IPS-NIHi7 (cell line): ENCODE measurements at regions not wholly inside any gene's neighbourhood (a gene's known extent, or its start where the extent isn't known, plus 50 kb on each side); places are given as distances from the start of the nearest gene placed in this dataset.

ENCODE experiments used
- DNase-seq: peaks from one replicate; pipeline ENCODE4 v3.0.0; 2012; ENCODE audit warnings: mixed read lengths; ENCODE audit errors: extremely low spot score

GRCh38 chr2:187136646-187137045 lies 287.7 kb upstream of the ZSWIM2 start:
- no peak for DNase-seq

DNA sequence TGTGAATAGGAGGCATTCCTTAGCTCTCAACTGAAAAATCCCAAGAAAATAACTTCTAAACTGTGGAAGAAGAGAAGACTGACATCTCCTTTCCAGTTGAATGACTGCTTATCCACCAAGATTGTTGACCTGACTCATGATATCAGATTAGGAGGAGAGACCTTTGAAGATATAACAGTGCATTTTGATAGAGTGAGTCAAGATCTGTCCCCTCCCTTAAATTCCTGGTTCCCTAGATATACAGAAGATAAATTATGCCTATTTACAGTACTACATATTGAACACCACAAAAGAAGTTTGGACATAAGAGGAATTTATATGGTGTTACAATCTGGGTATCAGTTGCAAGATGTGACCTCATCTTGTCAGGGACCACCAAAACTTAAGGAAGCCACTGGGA lies 285.3 kb upstream of the ZSWIM2 start:
- no peak for DNase-seq

GRCh38 chr2:187129868-187130267 lies 280.9 kb upstream of the ZSWIM2 start:
- DNase-seq: no peak

- DNase-seq: no peak
Measured at GRCh38 chr2:187129306-187129705, 280.3 kb upstream of the ZSWIM2 start.

GRCh38 chr2:187126247-187127005 lies 277.5 kb upstream of the ZSWIM2 start:
- no peak for DNase-seq

DNA sequence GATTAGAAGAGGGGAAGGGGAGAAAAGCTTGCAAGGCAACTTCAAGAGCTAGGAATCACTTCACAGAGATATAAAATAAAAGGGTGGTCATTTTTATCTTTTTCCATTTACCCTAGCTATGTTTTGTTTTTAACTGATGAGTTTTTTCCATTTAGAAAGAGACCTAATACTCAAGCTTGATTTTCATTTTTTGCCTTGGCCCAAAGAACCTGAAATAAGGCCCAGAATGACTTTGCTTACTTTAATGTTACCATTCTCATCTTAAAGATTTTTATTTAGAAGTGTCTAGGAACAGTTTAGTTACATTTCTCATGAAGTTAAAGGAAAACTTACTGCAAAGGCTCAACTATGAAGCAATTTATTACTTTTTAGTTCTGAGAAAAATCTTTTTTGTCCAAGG lies 276.3 kb upstream of the ZSWIM2 start:
- no peak for DNase-seq

- DNase-seq: no peak
Measured at GRCh38 chr2:187124529-187124928, 275.6 kb upstream of the ZSWIM2 start.

GRCh38 chr2:187118331-187119099 lies 269.5 kb upstream of the ZSWIM2 start:
- DNase-seq: no peak

DNA sequence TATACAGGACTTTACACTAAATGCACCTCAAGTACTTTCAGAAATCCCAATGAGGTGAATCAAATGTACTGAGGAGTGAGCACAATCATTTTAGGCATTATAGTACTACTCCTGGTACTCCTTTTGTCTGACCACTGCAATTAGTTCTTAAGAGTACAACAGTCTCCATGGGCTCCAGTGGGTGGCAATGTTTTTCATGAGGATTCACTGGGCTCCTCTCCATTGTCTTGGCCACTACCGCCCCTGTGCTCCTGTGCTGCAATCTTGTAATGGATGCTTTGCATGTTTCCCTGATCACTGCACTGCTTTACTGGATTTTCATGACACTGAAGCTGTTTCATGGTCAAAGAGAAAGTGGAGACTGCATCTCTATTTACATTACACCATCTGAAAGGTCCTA lies 268.5 kb upstream of the ZSWIM2 start:
- DNase-seq: peak; percentile 43

DNA sequence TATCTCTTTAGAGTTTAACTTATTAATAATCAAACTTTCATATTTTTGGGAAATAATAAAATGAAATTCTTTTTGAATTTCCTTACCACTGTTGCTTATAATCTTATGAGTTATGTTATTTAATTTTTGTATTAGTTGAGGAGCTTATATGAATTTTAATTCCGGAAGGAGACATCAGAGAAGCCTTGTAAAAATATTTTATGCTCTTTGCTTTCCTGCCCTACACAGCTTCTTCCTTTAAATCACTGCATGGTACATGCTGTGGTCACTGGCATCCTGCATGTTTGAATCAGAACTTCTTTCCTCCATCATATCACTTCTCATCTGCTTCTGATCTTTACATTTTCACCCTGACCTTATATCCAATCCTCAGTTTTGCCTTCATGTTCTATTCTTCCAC lies 266.7 kb upstream of the ZSWIM2 start:
- no peak for DNase-seq

DNA sequence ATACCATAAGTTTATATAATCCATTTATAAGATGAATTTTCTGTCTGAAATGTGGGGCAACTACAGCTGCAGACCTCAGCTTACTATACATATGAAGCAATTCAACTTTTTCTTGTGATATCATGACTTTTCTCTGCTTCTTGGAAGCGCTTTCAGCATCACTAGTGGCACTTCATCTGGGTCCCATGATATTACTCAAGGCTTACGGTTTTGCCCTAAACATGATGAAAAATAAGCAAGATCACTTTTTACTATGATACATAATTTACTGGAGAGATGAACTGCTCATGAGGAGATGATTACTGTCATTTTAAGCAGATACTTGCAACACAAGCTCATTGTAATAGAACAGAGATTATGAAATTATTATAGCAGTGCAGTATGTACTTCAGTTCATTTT lies 258.0 kb upstream of the ZSWIM2 start:
- no peak for DNase-seq

- DNase-seq: no peak
Measured at GRCh38 chr2:187105218-187105617, 256.2 kb upstream of the ZSWIM2 start.

DNA sequence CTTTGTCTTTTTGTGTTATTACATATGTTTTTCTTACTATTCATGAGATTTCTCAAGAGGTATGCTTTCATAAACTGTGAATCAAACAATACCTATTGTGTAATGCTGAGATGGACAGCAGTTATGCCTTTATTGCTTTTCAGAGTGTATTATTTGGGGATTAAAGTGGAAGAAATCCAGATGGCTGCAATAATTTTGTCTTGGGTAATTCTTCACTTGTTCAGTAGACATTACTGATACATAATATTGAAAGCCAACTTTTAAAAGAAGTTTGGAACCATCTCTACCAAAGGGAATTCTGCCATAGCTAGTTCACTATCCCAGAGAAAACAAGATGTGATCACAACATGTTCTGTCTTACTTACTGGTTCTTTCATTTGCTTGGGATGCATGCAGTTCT lies 253.4 kb upstream of the ZSWIM2 start:
- no peak for DNase-seq

DNA sequence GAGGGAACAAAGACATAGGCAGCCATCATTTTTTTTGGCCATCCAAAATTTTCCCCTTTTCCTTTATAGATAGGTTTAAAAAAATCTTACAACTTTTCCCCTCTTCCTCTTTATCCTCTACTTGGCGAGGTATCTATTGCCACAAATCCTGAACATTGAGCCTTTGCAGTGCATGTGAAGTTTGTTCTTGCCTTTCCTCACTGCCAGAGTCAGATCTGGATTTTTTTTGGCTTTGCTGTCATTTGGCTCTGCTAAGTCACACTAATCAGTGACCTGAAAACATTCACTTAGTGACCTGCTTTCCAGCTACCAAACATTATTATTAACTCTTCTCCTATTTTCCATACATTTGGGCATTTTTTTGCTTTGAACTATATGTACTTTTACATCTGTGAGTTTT lies 249.2 kb upstream of the ZSWIM2 start:
- no peak for DNase-seq

DNA sequence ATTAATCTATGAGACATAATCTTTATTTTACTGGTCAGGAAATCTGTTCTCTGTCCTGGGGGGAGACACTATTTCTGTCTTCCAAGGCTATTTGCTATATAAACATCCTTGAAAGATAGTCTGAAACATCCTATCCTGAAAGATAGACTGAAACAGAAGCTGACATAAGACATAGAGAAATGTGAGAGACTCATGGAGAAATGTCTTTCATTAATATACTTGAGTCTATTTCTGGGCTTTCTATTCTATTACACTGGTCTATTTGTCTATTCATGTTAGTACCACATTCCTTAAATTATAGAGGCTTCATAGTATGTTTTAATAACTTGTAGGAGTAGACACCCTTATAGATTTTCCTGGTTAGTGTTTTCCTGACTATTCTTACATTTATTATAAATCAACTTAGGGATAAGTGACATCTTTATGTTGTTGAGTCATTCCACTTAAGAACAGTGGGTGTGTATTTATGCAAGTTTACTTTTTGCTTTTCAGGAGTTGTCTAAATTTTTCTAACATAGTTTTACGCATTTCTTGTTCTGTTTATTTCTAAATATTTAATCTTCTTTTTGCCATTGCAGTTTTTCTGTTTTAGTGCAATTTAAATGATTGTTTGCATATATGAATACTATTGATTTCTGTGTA lies 244.9 kb upstream of the ZSWIM2 start:
- DNase-seq: no peak

GRCh38 chr2:187091664-187092063 lies 242.7 kb upstream of the ZSWIM2 start:
- DNase-seq: no peak

- DNase-seq: no peak
Measured at GRCh38 chr2:187084524-187084923, 235.6 kb upstream of the ZSWIM2 start.

DNA sequence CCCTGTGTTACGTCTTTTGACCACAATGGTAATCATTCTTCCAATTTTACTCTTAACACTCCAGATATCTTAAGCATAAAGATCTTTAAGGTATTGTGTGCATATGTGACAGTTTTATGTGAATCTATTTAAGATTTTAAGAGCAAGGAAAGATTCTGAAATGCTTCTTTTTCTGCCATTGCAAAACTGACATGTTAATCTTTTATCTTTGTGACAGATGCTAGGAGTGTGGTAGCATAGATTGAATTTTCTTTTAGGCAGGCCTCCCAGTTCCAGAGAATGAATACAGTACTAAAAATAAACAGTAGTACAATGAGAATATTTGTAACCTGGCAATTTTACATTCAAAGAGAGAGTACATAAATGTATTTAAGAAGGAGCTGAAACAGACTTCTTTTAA lies 232.5 kb upstream of the ZSWIM2 start:
- DNase-seq: no peak

DNA sequence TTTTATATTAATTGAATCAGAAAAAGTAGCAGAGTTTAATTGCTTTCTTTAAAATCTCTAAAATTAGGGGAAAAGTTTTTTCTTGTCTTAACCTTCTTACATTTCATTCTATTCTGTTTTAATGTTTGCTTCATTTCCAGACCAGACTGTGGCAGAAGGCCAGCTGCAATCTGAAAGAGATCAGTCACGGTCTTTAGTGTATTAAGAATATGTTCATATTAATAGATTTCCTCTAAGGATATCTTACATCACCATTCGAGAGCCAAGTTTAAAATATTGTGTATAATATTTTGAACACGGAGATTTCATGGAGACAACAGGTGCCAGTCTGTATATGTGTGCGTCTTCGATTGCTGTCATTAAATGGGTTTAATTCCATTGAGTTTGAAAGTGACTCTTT lies 230.9 kb upstream of the ZSWIM2 start:
- DNase-seq: no peak

DNA sequence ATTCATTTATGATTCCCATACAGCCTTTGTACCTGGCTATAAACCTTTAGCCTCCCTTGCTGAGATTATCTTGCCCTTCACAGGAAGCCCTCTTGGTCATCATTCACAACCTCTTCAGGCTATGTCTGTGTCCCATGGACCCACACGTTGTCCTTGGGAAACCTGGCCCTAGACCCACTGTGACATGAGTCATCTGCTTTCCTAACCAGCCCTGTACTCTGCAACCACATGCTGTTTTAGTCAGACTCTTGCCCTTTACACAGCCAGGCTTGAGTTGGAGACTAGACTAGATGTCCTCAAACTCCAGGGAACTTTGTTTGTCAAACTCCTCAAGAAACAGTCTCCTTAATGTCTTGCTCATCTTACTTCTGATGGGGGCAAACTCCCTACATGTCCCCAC lies 229.3 kb upstream of the ZSWIM2 start:
- DNase-seq: no peak

DNA sequence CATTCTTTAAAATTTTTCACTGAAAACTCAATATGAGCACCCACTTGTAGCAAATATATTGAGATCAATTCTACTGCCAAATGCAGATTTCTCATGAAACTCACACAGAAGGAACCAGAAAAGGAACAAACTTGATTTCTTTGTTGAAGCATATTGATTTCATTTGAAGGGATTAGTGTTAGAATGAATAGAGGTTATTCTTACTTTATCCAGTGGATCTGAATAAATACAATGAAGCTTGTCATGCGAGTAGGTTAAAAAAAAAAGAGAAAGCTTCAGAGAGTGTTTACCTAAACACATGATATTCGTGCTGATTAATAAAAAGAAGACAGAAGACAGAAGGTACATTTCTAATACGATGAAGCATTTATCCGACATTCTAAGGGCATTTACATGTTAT lies 226.7 kb upstream of the ZSWIM2 start:
- no peak for DNase-seq

GRCh38 chr2:187075199-187075635 lies 226.2 kb upstream of the ZSWIM2 start:
- no peak for DNase-seq

- no peak for DNase-seq
Measured at GRCh38 chr2:187058198-187058597, 209.2 kb upstream of the ZSWIM2 start.
